Endodermal cell (in vitro differentiated cells): ENCODE measurements at regions not wholly inside any gene's neighbourhood (a gene's known extent, or its start where the extent isn't known, plus 50 kb on each side); places are given as distances from the start of the nearest gene placed in this dataset.

Source experiments
- DNase-seq: peaks from one replicate; pipeline ENCODE4 v3.0.0-alpha.2; 2017
- H3K27ac ChIP-seq: 2 replicates; pipeline ENCODE4 v1.5.1; 2013; ENCODE audit warnings: mild to moderate bottlenecking, low read depth, low read length, moderate library complexity
- H3K27me3 ChIP-seq: 2 replicates; pipeline ENCODE4 v1.6.1; 2013; ENCODE audit warnings: mild to moderate bottlenecking, low read length, moderate library complexity; ENCODE audit not compliant: insufficient read depth, control insufficient read depth, poor library complexity, severe bottlenecking
- H3K36me3 ChIP-seq: 2 replicates; pipeline ENCODE4 v1.7.0; 2013; ENCODE audit warnings: mild to moderate bottlenecking, low read length, moderate library complexity; ENCODE audit not compliant: control insufficient read depth, insufficient read depth
- H3K4me1 ChIP-seq: one replicate; pipeline ENCODE4 v1.7.0; 2013; ENCODE audit warnings: low read length; ENCODE audit not compliant: control insufficient read depth, insufficient read depth
- H3K4me3 ChIP-seq: 2 replicates; pipeline ENCODE4 v1.5.1; 2013; ENCODE audit warnings: mild to moderate bottlenecking, low read length, moderate library complexity
- H3K9ac ChIP-seq: 2 replicates; pipeline ENCODE4 v1.6.1; 2013; ENCODE audit warnings: mild to moderate bottlenecking, low read length, moderate library complexity; ENCODE audit not compliant: poor library complexity, severe bottlenecking; ENCODE audit errors: extremely low read depth
- H3K9me3 ChIP-seq: 2 replicates; pipeline ENCODE4 v1.6.1; 2013; ENCODE audit warnings: mild to moderate bottlenecking, low read length, moderate library complexity; ENCODE audit not compliant: control insufficient read depth
- H3K27ac Mint-ChIP-seq: 2 replicates; pipeline ENCODE4 v1.8.0; 2020; ENCODE audit warnings: mixed read lengths
- H3K27me3 Mint-ChIP-seq: 2 replicates; pipeline ENCODE4 v1.8.0; 2021; ENCODE audit warnings: mild to moderate bottlenecking, mixed read lengths; ENCODE audit not compliant: insufficient read depth
- H3K36me3 Mint-ChIP-seq: 2 replicates; pipeline ENCODE4 v1.8.0; 2020; ENCODE audit warnings: low read depth, mixed read lengths
- H3K4me1 Mint-ChIP-seq: 2 replicates; pipeline ENCODE4 v1.8.0; 2020; ENCODE audit warnings: mixed read lengths
- H3K4me3 Mint-ChIP-seq: 2 replicates; pipeline ENCODE4 v1.8.0; 2020; ENCODE audit warnings: mild to moderate bottlenecking, moderate library complexity, mixed read lengths
- H3K9me3 Mint-ChIP-seq: 2 replicates; pipeline ENCODE4 v1.8.0; 2020; ENCODE audit warnings: mild to moderate bottlenecking, mixed read lengths
- WGBS, 2 experiments: methylation state at CpG; one replicate each; pipeline versions ENCODE4 v1.1.5 to v1.1.7; 2013; ENCODE audit warnings: missing lambda C conversion rate in 2 of 2, mixed read lengths in 1 of 2; ENCODE audit not compliant: insufficient coverage in 1 of 2, insufficient read length in 1 of 2; 5-methylcytosine and 5-hydroxymethylcytosine counted together
- TF ChIP-seq, protein P1 (sequence below): fragments of 200-600 bp; sonication (generic); conservative IDR thresholded peaks from 2 replicates; pipeline ENCODE4 v1.5.0; 2021; ENCODE audit warnings: antibody characterized with exemption, mild to moderate bottlenecking

DNA sequence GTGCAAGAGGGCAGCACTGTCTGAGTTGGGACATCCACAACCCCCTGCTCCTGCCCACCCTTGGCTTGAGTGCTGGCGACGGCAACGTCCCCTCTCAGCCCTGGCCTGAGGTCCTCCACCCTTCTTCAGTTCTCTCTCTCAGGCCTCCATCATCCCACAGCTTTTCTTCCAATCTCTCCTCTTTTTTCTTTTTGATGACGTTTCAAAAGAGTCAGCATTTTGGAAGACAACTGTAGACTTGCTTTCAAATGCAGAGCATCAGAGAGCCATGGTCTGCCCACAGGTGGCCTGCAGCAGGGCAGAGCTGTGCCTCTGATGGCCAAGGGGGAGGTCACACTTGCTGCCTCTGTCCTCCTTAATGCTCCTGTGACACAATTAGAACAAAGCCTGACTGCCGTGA lies 775.4 kb downstream of the KCNJ18 start:
- H3K27me3 ChIP-seq = no peaks in the 10 kb centered on the region
- peaks cover 82% of the 10 kb centered on the region for H3K9me3 ChIP-seq
- Mint-ChIP-seq H3K27me3 (no peaks in the 10 kb centered on the region), H3K4me3 (no peak overlapping the region), H3K4me1 (no peaks in the 10 kb centered on the region), H3K36me3 (no peaks in the 10 kb centered on the region), H3K27ac (no peak overlapping the region), H3K9me3 (peaks cover 97% of the 10 kb centered on the region)
- TF ChIP-seq, protein P1, sequence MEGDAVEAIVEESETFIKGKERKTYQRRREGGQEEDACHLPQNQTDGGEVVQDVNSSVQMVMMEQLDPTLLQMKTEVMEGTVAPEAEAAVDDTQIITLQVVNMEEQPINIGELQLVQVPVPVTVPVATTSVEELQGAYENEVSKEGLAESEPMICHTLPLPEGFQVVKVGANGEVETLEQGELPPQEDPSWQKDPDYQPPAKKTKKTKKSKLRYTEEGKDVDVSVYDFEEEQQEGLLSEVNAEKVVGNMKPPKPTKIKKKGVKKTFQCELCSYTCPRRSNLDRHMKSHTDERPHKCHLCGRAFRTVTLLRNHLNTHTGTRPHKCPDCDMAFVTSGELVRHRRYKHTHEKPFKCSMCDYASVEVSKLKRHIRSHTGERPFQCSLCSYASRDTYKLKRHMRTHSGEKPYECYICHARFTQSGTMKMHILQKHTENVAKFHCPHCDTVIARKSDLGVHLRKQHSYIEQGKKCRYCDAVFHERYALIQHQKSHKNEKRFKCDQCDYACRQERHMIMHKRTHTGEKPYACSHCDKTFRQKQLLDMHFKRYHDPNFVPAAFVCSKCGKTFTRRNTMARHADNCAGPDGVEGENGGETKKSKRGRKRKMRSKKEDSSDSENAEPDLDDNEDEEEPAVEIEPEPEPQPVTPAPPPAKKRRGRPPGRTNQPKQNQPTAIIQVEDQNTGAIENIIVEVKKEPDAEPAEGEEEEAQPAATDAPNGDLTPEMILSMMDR = no peak
- DNase-seq = no peak
- H3K9ac ChIP-seq = no peak overlapping the region
- no peak overlapping the region for H3K27ac ChIP-seq
- no peaks in the 10 kb centered on the region for H3K4me1 ChIP-seq
- H3K4me3 ChIP-seq = no peak overlapping the region
- H3K36me3 ChIP-seq = no peaks in the 10 kb centered on the region
- 65% methylated on average over 5 of the region's 5 CpGs for WGBS, 2 experiments

DNA sequence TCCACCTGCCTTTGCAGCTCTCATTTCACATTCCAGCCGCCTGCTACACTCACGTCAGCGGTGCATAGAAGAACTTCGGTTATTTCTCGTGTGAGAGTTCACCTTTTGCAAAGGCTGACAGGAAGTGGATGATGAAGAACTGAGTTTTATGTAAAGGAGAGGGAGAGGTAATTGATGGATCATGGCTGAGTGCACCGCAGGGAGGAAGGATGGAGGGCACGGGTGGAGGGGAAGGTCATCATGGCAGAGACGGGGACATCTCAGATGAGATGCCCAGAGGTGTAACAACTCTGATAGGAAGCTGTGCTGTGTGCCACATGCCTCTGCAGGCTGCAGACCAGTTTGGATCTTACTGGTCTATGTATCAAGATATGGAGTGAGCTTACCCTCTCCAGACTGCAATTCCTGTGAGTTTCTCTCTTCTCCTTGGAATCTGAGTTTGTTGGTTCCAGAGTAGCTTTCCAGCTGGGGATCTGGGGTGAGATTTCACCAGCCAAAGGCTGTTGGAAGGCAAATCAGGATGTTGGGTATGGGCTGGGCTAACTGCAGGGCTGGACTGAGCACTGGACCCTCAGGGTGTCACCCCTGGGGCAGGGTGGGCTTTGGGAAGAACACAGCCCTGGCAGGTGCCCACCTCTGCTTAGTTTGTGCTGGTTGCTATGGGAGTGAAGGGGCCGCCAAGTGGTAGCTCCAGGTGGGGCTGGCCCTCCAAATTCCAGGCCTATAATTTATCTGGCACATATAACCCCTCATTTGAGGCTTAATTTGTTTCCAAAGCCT lies 777.0 kb downstream of the KCNJ18 start:
- no peak for DNase-seq
- no peaks in the 10 kb centered on the region for H3K36me3 Mint-ChIP-seq
- no peaks in the 10 kb centered on the region for H3K27me3 Mint-ChIP-seq
- Histone ChIP-seq H3K9me3 (peaks cover 79% of the 10 kb centered on the region), H3K9ac (no peak overlapping the region), H3K4me1 (no peaks in the 10 kb centered on the region), H3K4me3 (no peak overlapping the region), H3K27me3 (no peaks in the 10 kb centered on the region), H3K27ac (no peak overlapping the region), H3K36me3 (no peaks in the 10 kb centered on the region)
- no peaks in the 10 kb centered on the region for H3K4me1 Mint-ChIP-seq
- TF ChIP-seq, protein P1 = no peak
- H3K9me3 Mint-ChIP-seq = peaks cover 95% of the 10 kb centered on the region
- no peak overlapping the region for H3K4me3 Mint-ChIP-seq
- 82 to 87% methylated on average over 7 to 8 of the region's 9 CpGs for WGBS, 2 experiments
- H3K27ac Mint-ChIP-seq = no peak overlapping the region

DNA sequence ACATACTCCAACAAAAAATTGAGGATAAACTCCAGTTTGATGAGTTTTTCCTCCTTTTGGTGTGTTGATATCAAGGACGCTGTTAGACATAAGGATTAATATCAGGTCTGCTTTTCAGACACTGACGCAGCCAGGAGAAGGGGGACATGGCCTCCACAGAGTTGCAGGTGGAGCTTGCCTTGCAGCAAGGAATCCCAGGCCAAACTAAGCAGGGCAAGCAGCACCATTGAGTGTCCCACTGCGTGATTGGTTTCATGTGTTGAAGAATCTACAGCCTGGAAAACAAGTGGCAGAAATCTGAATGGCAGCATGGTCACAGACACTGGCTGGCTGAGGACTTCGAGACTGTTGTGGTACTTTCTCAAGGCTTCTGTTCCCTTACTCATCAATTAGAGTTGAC lies 777.6 kb downstream of the KCNJ18 start:
- 66% methylated on average over 4 of the region's 4 CpGs for WGBS, 2 experiments
- H3K27ac ChIP-seq = no peak overlapping the region
- no peaks in the 10 kb centered on the region for H3K36me3 ChIP-seq
- H3K4me1 ChIP-seq = no peaks in the 10 kb centered on the region
- Mint-ChIP-seq H3K27me3 (no peaks in the 10 kb centered on the region), H3K27ac (no peak overlapping the region), H3K36me3 (no peaks in the 10 kb centered on the region), H3K4me1 (no peaks in the 10 kb centered on the region), H3K9me3 (peaks cover 91% of the 10 kb centered on the region), H3K4me3 (no peak overlapping the region)
- no peak for DNase-seq
- H3K9ac ChIP-seq = no peak overlapping the region
- TF ChIP-seq, protein P1 = no peak
- no peaks in the 10 kb centered on the region for H3K27me3 ChIP-seq
- no peak overlapping the region for H3K4me3 ChIP-seq
- peaks cover 73% of the 10 kb centered on the region for H3K9me3 ChIP-seq
